GM19395 (cell line): ENCODE measurements at regions not wholly inside any gene's neighbourhood (a gene's known extent, or its start where the extent isn't known, plus 50 kb on each side); places are given as distances from the start of the nearest gene placed in this dataset.

Experiments used
- ATAC-seq: cut with Tn5 transposase; IDR thresholded peaks from one replicate; pipeline ENCODE4 v1.9.1; 2021; ENCODE audit warnings: mild to moderate bottlenecking, moderate library complexity; ENCODE audit not compliant: unreplicated experiment

- no peak for ATAC-seq
These were observed 718.8 kb upstream of the SGCG start for GRCh38 chr13:22461854-22462490.

GRCh38 chr13:22463089-22463488 lies 717.7 kb upstream of the SGCG start:
- ATAC-seq, result no peak

GRCh38 chr13:22468045-22468444 lies 712.7 kb upstream of the SGCG start:
- ATAC-seq, result no peak

- ATAC-seq, result no peak
These were observed 712.0 kb upstream of the SGCG start for GRCh38 chr13:22468824-22469223.

GRCh38 chr13:22469452-22469851 lies 711.3 kb upstream of the SGCG start:
- no peak for ATAC-seq

- no peak for ATAC-seq
These were observed 710.7 kb upstream of the SGCG start for GRCh38 chr13:22470075-22470474.

- ATAC-seq, result no peak
These were observed 698.2 kb upstream of the SGCG start for GRCh38 chr13:22482496-22483000.

- ATAC-seq, result no peak
These were observed 697.5 kb upstream of the SGCG start for GRCh38 chr13:22483276-22483675.

- no peak for ATAC-seq
These were observed 694.3 kb upstream of the SGCG start for GRCh38 chr13:22486490-22486889.

- no peak for ATAC-seq
These were observed 692.8 kb upstream of the SGCG start for GRCh38 chr13:22487932-22488331.

- no peak for ATAC-seq
These were observed 691.0 kb upstream of the SGCG start for GRCh38 chr13:22489771-22490170.

- no peak for ATAC-seq
These were observed 685.0 kb upstream of the SGCG start for GRCh38 chr13:22495819-22496218.

- no peak for ATAC-seq
These were observed 683.8 kb upstream of the SGCG start for GRCh38 chr13:22496803-22497508.

GRCh38 chr13:22497991-22498780 lies 682.6 kb upstream of the SGCG start:
- ATAC-seq, result no peak

- ATAC-seq, result no peak
These were observed 680.9 kb upstream of the SGCG start for GRCh38 chr13:22499919-22500318.

- no peak for ATAC-seq
These were observed 675.3 kb upstream of the SGCG start for GRCh38 chr13:22505489-22505888.

GRCh38 chr13:22506096-22506691 lies 674.6 kb upstream of the SGCG start:
- no peak for ATAC-seq

- no peak for ATAC-seq
These were observed 663.2 kb upstream of the SGCG start for GRCh38 chr13:22517544-22517943.

- no peak for ATAC-seq
These were observed 643.9 kb upstream of the SGCG start for GRCh38 chr13:22536851-22537250.

- no peak for ATAC-seq
These were observed 642.4 kb upstream of the SGCG start for GRCh38 chr13:22538400-22538799.

- no peak for ATAC-seq
These were observed 631.7 kb upstream of the SGCG start for GRCh38 chr13:22549126-22549525.
